GM21423 (cell line): ENCODE measurements at regions not wholly inside any gene's neighbourhood (a gene's known extent, or its start where the extent isn't known, plus 50 kb on each side); places are given as distances from the start of the nearest gene placed in this dataset.
"Not testable (repeated sequence)": the region's sequence is repeated elsewhere in the genome, so short reads cannot be mapped to it uniquely, and the experiment has no call there.

ENCODE experiments used
- ATAC-seq: cut with Tn5 transposase; IDR thresholded peaks from one replicate; pipeline ENCODE4 v1.9.1; 2021; ENCODE audit warnings: mild to moderate bottlenecking, moderate library complexity; ENCODE audit not compliant: unreplicated experiment

- ATAC-seq, result no peak
These were observed 680.0 kb downstream of the BRINP1 start for GRCh38 chr9:118689280-118689679.

GRCh38 chr9:118692613-118693012 is 676.6 kb downstream of the BRINP1 start:
- ATAC-seq, result no peak

- no peak for ATAC-seq
These were observed 675.6 kb downstream of the BRINP1 start for GRCh38 chr9:118693645-118694044.

GRCh38 chr9:118695249-118695648 is 674.0 kb downstream of the BRINP1 start:
- ATAC-seq, result not testable (repeated sequence)

- ATAC-seq, result no peak
These were observed 667.2 kb downstream of the BRINP1 start for GRCh38 chr9:118701985-118702384.

GRCh38 chr9:118711843-118712242 is 657.4 kb downstream of the BRINP1 start:
- no peak for ATAC-seq

- no peak for ATAC-seq
These were observed 648.0 kb downstream of the BRINP1 start for GRCh38 chr9:118721276-118721675.

GRCh38 chr9:118721923-118722322 is 647.3 kb downstream of the BRINP1 start:
- no peak for ATAC-seq

GRCh38 chr9:118729981-118730380 is 639.3 kb downstream of the BRINP1 start:
- no peak for ATAC-seq

- no peak for ATAC-seq
These were observed 636.2 kb downstream of the BRINP1 start for GRCh38 chr9:118732998-118733397.

- no peak for ATAC-seq
These were observed 634.5 kb downstream of the BRINP1 start for GRCh38 chr9:118734696-118735095.

- ATAC-seq, result no peak
These were observed 632.8 kb downstream of the BRINP1 start for GRCh38 chr9:118736406-118736805.

- ATAC-seq, result no peak
These were observed 618.0 kb downstream of the BRINP1 start for GRCh38 chr9:118751077-118751847.

GRCh38 chr9:118751848-118752223 is 617.4 kb downstream of the BRINP1 start:
- no peak for ATAC-seq

GRCh38 chr9:118761016-118761790 is 608.0 kb downstream of the BRINP1 start:
- no peak for ATAC-seq

- no peak for ATAC-seq
These were observed 601.7 kb downstream of the BRINP1 start for GRCh38 chr9:118767571-118767970.

- ATAC-seq, result no peak
These were observed 586.3 kb downstream of the BRINP1 start for GRCh38 chr9:118782790-118783463.

- no peak for ATAC-seq
These were observed 585.2 kb downstream of the BRINP1 start for GRCh38 chr9:118784033-118784432.

- no peak for ATAC-seq
These were observed 583.8 kb downstream of the BRINP1 start for GRCh38 chr9:118785456-118785855.

- no peak for ATAC-seq
These were observed 582.4 kb downstream of the BRINP1 start for GRCh38 chr9:118786877-118787276.

- ATAC-seq, result no peak
These were observed 560.0 kb downstream of the BRINP1 start for GRCh38 chr9:118809160-118809625.

GRCh38 chr9:118829334-118829733 is 539.9 kb downstream of the BRINP1 start:
- ATAC-seq, result no peak
